A673 (cell line): ENCODE measurements at regions not wholly inside any gene's neighbourhood (a gene's known extent, or its start where the extent isn't known, plus 50 kb on each side); places are given as distances from the start of the nearest gene placed in this dataset.

Source experiments
- EZH2 ChIP-seq: fragments of 200-600 bp; sonication (generic); IDR thresholded peaks from 2 replicates; pipeline ENCODE4 v1.6.1; 2017; ENCODE audit warnings: borderline replicate concordance, low read depth, mild to moderate bottlenecking, mixed read lengths, antibody characterized with exemption, low read length; ENCODE audit not compliant: poor library complexity, severe bottlenecking
- TF ChIP-seq, protein P1 (sequence below): fragments of 300-800, 200-600 bp; sonication (generic); conservative IDR thresholded peaks from 2 replicates; pipeline ENCODE4 v1.5.1; 2017; ENCODE audit warnings: low read depth, mild to moderate bottlenecking, antibody characterized with exemption, low read length, moderate library complexity, mixed read lengths

DNA sequence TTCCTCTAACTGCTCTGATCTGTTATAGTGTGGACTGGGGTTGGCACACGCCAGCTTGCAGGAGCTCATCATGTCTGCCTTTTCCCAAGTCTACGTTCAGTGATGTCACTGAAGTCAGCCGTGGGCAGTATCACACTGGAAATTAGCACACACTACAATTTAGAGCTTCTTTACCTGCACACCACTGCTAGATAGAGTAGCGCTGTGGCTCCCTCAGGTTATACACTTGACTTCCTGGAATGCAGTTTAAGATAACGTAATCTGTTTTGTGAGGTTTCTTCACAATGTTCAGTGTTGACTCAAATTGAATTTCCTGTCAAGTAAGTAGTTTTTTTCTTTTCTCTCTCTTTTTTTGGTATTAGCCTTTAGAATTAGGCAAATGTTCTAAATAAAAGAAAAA is 487.2 kb downstream of the DCDC2C start:
- TF ChIP-seq, protein P1, sequence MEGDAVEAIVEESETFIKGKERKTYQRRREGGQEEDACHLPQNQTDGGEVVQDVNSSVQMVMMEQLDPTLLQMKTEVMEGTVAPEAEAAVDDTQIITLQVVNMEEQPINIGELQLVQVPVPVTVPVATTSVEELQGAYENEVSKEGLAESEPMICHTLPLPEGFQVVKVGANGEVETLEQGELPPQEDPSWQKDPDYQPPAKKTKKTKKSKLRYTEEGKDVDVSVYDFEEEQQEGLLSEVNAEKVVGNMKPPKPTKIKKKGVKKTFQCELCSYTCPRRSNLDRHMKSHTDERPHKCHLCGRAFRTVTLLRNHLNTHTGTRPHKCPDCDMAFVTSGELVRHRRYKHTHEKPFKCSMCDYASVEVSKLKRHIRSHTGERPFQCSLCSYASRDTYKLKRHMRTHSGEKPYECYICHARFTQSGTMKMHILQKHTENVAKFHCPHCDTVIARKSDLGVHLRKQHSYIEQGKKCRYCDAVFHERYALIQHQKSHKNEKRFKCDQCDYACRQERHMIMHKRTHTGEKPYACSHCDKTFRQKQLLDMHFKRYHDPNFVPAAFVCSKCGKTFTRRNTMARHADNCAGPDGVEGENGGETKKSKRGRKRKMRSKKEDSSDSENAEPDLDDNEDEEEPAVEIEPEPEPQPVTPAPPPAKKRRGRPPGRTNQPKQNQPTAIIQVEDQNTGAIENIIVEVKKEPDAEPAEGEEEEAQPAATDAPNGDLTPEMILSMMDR, result no peak
- no peak for TF ChIP-seq EZH2
